Esophagus (tissue), 2 donors: ENCODE measurements at regions not wholly inside any gene's neighbourhood (a gene's known extent, or its start where the extent isn't known, plus 50 kb on each side); places are given as distances from the start of the nearest gene placed in this dataset.

Source experiments
- H3K27ac ChIP-seq, 2 donors: one replicate each; pipeline ENCODE4 v1.5.1; 2013; ENCODE audit warnings: low read depth in 2 of 2, mild to moderate bottlenecking in 2 of 2, inconsistent platforms in 1 of 2, low read length in 1 of 2, moderate library complexity in 1 of 2
- H3K27me3 ChIP-seq, 2 donors: one replicate each; pipeline ENCODE4 v1.6.1; 2013; ENCODE audit warnings: low read length in 2 of 2, control low read depth in 1 of 2, mild to moderate bottlenecking in 1 of 2; ENCODE audit not compliant: insufficient read depth in 2 of 2, control insufficient read depth in 1 of 2
- H3K36me3 ChIP-seq, 2 donors: one replicate each; pipeline ENCODE4 v1.6.1; 2013; ENCODE audit warnings: low read length in 1 of 2; ENCODE audit not compliant: control insufficient read depth in 2 of 2, insufficient read depth in 2 of 2
- H3K4me1 ChIP-seq, 2 donors: one replicate each; pipeline ENCODE4 v1.6.1; 2013; ENCODE audit warnings: low read length in 1 of 2; ENCODE audit not compliant: control insufficient read depth in 2 of 2, insufficient read depth in 2 of 2
- H3K4me3 ChIP-seq, 2 donors: one replicate each; pipeline ENCODE4 v1.5.1; 2013; ENCODE audit warnings: low read length in 2 of 2, mild to moderate bottlenecking in 2 of 2, low read depth in 1 of 2, moderate library complexity in 1 of 2
- H3K9me3 ChIP-seq, 2 donors: one replicate each; pipeline ENCODE4 v1.6.1; 2013; ENCODE audit warnings: mild to moderate bottlenecking in 2 of 2, low read depth in 1 of 2, low read length in 1 of 2, moderate library complexity in 1 of 2; ENCODE audit not compliant: control insufficient read depth in 2 of 2, insufficient read depth in 1 of 2
- WGBS, 2 donors: extraction: QIAGEN DNeasy Blood & Tissue Kit; methylation state at CpG; one replicate each; pipeline ENCODE4 v1.1.7; 2013; 5-methylcytosine and 5-hydroxymethylcytosine counted together
- donor health status: healthy with polysubstance abuse.
- donor health status: Bipolar disorder and iron deficiency.

DNA sequence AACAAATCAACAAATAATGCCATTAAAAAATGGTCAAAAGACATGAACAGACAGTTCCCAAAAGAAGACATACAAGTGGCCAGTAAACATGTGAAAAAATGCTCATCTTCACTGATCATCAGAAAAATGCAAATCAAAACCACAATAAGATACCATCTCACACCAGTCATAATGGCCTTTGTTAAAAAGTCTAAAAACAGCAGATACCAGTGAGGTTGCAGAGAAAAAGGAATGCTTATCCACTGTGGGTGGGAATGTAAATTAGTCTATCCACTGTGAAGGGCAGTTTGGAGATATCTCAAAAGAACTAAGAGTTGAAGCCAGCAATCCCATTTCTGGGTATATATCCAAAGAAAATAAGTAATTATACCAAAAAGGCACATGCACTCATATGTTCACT, 668.1 kb upstream of the CPEB2 start:
- no peaks in the 10 kb centered on the region for H3K4me1 ChIP-seq

GRCh38 chr4:14335872-14336271, 666.4 kb upstream of the CPEB2 start:
- H3K4me3 ChIP-seq = no peak overlapping the region
- WGBS, 2 donors = 93 to 95% methylated on average over 3 of the region's 3 CpGs
- H3K27me3 ChIP-seq = no peaks in the 10 kb centered on the region
- no peaks in the 10 kb centered on the region for H3K9me3 ChIP-seq
- no peaks in the 10 kb centered on the region for H3K4me1 ChIP-seq
- H3K27ac ChIP-seq = no peak overlapping the region
- no peaks in the 10 kb centered on the region for H3K36me3 ChIP-seq

More for the DNA sequence above, 668.1 kb upstream of the CPEB2 start:
- H3K4me3 ChIP-seq = no peak overlapping the region
- no peaks in the 10 kb centered on the region for H3K27me3 ChIP-seq
- H3K9me3 ChIP-seq = no peaks in the 10 kb centered on the region
- H3K36me3 ChIP-seq = no peaks in the 10 kb centered on the region
- no peak overlapping the region for H3K27ac ChIP-seq

GRCh38 chr4:14336656-14337055, 665.6 kb upstream of the CPEB2 start:
- Histone ChIP-seq H3K27ac (no peak overlapping the region), H3K4me1 (no peaks in the 10 kb centered on the region), H3K4me3 (no peak overlapping the region), H3K27me3 (no peaks in the 10 kb centered on the region), H3K36me3 (no peaks in the 10 kb centered on the region), H3K9me3 (no peaks in the 10 kb centered on the region)
- 38 to 62% methylated on average over 2 of the region's 2 CpGs for WGBS, 2 donors

DNA sequence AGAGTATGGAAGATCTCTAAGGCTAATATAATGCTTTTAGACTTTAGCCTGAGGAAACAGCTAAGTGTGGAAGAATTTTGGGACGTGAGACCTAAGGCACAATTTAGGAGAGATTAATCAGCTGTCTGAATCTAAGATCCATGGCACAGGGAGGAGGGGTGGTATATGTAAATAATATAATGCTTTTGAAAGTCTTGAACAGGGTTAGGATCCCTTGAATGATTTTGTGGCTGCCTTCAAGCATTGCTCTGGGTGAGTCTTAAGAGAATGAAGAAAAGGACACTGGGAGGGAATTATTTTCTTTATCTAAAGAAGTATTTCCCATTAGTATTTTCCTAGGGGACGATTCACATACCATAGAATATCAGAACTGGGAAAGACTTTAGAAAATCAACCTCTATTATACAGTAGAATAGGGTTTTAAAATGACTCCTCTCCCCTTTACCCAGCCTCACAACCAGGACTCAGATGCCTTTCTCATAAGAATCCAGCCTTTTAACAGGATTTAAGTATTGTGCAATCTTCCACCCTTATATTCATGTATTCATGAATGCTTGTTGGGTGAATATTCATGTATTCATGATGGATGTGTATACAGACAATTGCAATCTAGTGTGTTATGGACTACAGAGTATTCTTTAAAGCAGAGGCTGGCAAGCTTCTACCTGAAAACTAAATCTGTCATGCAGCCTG, 664.2 kb upstream of the CPEB2 start:
- Histone ChIP-seq H3K36me3 (no peaks in the 10 kb centered on the region), H3K9me3 (no peaks in the 10 kb centered on the region), H3K27me3 (no peaks in the 10 kb centered on the region), H3K4me3 (no peak overlapping the region), H3K27ac (no peak overlapping the region), H3K4me1 (no peaks in the 10 kb centered on the region)
- 50 to 58% methylated on average over 2 of the region's 2 CpGs for WGBS, 2 donors

DNA sequence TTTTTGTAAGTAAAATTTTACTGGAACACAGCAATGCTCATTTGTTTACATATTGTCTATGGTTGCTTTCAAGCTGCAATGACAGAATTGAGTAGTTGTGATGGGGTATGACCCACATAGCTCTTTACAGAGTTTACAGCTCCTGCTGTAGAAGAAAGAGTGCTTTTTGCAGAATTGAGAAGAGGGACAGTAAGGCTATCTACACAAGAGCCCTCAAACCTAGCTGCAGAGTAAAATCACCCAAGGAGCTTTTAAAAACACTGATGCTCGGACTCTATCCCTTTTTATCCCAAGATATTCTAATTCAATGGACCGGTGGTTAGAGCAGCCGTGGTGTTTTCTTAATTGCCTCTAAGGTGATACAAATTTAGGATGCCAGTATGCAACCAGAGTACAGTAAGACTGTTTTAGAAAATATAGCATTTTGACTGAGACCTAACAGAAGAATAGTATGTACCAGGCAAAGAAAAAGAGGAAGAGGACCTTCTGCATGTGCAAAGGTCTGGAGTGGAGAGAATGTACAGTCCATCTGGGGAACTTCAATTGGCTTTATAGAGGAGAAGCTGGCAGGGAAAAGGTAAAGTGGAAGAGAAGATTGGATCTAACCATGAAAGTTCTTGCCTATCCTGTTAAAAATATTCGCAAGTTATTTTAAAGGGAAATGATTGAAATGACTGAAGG, 663.6 kb upstream of the CPEB2 start:
- H3K27ac ChIP-seq = no peak overlapping the region
- WGBS, 2 donors = 83% methylated on average over 4 of the region's 4 CpGs
- no peaks in the 10 kb centered on the region for H3K36me3 ChIP-seq
- H3K27me3 ChIP-seq = no peaks in the 10 kb centered on the region
- no peaks in the 10 kb centered on the region for H3K4me1 ChIP-seq
- no peak overlapping the region for H3K4me3 ChIP-seq
- no peaks in the 10 kb centered on the region for H3K9me3 ChIP-seq

DNA sequence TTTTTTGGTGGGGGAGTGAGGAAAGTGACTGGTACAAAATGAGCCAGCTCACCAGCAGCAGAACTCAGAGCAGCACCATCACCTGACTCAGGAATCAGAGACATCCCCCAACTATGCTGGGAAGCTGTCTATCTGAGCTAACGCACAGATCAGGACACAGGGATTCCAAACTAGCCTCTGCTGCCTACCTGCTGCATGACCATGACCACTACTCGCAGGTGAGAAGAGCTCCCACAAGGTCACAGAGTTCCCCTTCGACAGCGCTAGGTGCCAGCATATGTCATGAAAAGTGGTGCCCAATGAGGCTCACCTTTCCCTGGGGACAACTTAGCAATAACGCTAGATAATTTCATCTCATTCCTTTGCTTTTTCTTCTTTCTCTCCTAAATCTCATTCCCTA, 662.6 kb upstream of the CPEB2 start:
- H3K4me1 ChIP-seq = no peaks in the 10 kb centered on the region
- no peaks in the 10 kb centered on the region for H3K9me3 ChIP-seq
- H3K4me3 ChIP-seq = no peak overlapping the region
- H3K27ac ChIP-seq = no peak overlapping the region
- no peaks in the 10 kb centered on the region for H3K36me3 ChIP-seq
- 88 to 94% methylated on average over 5 of the region's 5 CpGs for WGBS, 2 donors
- no peaks in the 10 kb centered on the region for H3K27me3 ChIP-seq

DNA sequence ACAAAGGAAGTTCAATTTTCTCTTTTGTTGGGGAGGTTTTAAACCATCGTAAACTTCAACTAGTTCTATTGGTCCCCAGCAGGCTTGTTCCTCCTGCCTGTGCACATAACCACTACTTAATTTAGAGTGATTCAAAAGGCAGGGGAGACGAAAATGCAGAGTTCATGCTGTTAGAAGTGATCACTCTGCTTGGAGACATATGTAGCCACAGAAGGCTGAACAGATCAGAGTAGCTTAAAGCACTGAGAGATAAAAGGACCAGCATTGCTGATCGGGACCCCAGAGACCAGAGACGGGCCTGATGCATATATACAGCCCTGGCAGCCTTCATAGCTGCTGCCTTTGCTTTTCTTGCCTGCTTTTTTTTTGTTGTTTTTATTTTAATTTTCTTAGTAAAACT, 662.0 kb upstream of the CPEB2 start:
- no peaks in the 10 kb centered on the region for H3K36me3 ChIP-seq
- 61 to 69% methylated on average over 4 of the region's 4 CpGs for WGBS, 2 donors
- H3K4me3 ChIP-seq = no peak overlapping the region
- H3K27me3 ChIP-seq = no peaks in the 10 kb centered on the region
- no peaks in the 10 kb centered on the region for H3K9me3 ChIP-seq
- no peak overlapping the region for H3K27ac ChIP-seq
- H3K4me1 ChIP-seq = no peaks in the 10 kb centered on the region

DNA sequence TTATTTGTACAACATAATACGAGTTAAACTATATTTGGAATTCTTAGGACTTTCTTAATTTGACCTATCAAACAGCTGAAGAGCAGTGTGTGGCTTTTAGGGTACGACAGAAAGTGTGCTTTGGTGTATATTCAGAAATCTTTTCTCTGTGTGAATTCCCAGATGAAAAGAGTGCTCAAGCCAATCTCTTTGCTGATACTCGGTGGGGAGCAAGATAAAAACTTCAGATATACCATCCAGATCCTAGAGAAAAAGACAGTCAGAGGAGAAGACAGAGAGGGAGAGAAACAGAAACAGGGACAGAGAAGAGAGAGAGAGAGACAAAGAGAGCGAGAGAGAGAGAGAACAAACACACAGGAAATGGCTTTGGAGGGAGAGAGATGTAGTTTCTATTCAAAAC, 658.3 kb upstream of the CPEB2 start:
- Histone ChIP-seq H3K36me3 (no peaks in the 10 kb centered on the region), H3K27me3 (no peaks in the 10 kb centered on the region), H3K4me1 (no peaks in the 10 kb centered on the region), H3K9me3 (no peaks in the 10 kb centered on the region), H3K4me3 (no peak overlapping the region), H3K27ac (no peak overlapping the region)
- WGBS, 2 donors = 54 to 55% methylated on average over 4 of the region's 4 CpGs

DNA sequence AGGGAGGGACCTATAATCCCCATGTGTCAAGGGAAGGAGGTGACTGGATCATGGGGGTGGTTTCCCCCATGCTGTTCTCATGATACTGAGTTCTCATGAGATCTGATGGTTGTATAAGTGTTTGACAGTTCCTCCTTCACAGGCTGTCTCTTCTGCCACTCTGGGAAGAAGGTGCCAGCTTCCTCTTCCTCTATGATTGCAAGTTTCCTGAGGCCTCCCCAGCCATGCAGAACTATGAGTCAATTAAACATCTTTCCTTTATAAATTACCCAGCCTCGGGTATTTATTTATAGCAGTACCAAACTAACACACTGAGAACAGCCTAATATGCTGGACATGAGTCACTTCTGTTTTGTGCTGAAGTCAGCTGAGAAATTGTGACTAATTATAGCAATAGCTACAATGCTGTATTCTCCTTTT, 656.9 kb upstream of the CPEB2 start:
- no peaks in the 10 kb centered on the region for H3K4me1 ChIP-seq
- H3K27me3 ChIP-seq = no peaks in the 10 kb centered on the region
- no peak overlapping the region for H3K4me3 ChIP-seq
- no peaks in the 10 kb centered on the region for H3K36me3 ChIP-seq
- no peaks in the 10 kb centered on the region for H3K9me3 ChIP-seq
- H3K27ac ChIP-seq = no peak overlapping the region
- WGBS, 2 donors = 11 to 14% methylated on average over 1 of the region's 1 CpG

- no peaks in the 10 kb centered on the region for H3K9me3 ChIP-seq
- WGBS, 2 donors = 75 to 85% methylated on average over 7 of the region's 7 CpGs
- no peaks in the 10 kb centered on the region for H3K4me1 ChIP-seq
- no peak overlapping the region for H3K27ac ChIP-seq
- H3K27me3 ChIP-seq = no peaks in the 10 kb centered on the region
- no peaks in the 10 kb centered on the region for H3K36me3 ChIP-seq
- no peak overlapping the region for H3K4me3 ChIP-seq
Observed at GRCh38 chr4:14347526-14347925, 654.8 kb upstream of the CPEB2 start.
